ENCODE measurements at regions not wholly inside any gene's neighbourhood (a gene's known extent, or its start where the extent isn't known, plus 50 kb on each side); places are given as distances from the start of the nearest gene placed in this dataset.

DNA sequence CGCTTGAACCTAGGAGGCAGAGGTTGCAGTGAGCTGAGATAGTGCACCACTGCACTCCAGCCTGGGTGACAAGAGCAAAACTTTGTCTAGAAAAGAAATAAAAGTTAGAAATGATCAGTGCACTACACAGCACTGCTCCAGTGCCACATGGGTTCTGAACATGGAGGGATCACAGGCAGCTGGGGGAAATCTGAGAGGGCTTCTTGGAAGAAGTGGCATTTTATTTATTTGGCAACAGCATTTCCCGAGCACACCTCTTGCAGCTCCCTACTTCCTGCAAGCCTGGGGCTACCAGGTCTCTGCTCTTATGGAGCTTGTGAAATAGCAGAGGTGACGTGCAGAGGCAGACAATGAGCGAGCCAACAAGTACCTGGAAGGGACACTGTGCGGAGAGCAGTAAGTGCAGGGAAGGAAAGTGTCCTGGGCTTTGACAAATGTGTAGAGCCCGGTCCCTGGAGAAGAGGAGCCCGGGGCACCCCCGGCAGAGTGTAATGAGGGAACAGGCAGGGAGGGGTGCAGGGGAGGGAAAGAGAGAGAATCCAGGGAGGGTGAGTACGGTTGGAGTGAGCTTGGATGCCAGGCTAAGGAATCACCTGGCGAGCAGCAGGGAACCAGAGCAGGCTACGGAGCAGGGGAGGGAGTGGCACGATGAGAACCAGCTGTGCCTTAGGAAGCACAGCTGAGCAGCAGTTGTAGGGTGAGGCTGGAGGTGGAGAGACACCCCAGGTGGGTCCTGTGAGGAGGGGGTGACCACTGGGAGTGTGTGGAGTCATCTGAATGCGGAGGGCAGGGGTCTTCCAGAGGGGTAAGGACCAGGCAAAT lies 104.6 kb upstream of the CTBP2 start:
- TF ChIP-seq, protein P1, sequence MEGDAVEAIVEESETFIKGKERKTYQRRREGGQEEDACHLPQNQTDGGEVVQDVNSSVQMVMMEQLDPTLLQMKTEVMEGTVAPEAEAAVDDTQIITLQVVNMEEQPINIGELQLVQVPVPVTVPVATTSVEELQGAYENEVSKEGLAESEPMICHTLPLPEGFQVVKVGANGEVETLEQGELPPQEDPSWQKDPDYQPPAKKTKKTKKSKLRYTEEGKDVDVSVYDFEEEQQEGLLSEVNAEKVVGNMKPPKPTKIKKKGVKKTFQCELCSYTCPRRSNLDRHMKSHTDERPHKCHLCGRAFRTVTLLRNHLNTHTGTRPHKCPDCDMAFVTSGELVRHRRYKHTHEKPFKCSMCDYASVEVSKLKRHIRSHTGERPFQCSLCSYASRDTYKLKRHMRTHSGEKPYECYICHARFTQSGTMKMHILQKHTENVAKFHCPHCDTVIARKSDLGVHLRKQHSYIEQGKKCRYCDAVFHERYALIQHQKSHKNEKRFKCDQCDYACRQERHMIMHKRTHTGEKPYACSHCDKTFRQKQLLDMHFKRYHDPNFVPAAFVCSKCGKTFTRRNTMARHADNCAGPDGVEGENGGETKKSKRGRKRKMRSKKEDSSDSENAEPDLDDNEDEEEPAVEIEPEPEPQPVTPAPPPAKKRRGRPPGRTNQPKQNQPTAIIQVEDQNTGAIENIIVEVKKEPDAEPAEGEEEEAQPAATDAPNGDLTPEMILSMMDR (conservative IDR thresholded peaks at IDR 0.05; ENCODE audit: low read length), result no peak
- no peak for TF ChIP-seq EZH2phosphoT487 (IDR thresholded peaks at IDR 0.05; ENCODE audit: borderline replicate concordance, low read depth, low read length)

Measured in OCI-LY7 (cell line).